ENCODE measurements at regions not wholly inside any gene's neighbourhood (a gene's known extent, or its start where the extent isn't known, plus 50 kb on each side); places are given as distances from the start of the nearest gene placed in this dataset.

DNA sequence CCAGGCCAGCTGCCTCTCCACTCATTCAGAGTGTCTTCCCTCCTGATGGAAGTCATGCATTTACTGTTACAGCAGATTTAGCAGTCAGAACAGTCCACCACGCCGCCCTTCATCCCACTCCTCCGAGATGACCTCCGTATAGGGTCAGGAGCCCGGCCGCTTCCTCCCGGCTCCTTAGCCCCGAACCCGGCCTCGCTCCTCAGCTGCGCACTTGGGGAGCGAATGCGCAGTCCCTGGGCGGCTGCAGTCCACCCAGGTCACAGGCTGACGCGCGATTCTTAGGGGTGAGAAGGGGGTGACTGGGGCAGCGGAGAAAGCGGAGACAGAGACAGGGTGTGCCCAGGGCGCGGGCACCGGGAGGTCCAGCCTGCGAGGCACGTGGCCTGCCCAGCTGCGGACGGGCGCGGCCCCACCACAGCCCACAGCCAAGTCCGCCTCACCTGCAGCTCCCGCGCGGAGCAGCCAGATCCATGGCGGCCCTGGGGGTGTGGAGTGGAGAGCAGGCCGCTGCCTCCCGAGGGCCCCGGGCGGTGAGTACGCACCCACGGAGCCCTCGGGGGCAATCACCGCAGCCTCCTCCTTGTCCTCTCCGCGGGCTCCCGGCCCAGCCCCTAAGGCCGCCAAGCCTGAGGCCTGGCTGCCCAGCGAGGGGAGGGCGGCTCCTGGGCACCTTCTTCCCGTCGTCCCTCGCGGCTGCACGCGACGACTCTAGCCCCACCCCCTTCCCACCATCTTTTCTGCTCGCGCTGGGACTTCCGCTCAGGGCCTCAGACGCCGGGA lies 286.6 kb downstream of the BRD1 start:
- DNase-seq: no peak

GRCh38 chr22:49540084-49540912 lies 287.4 kb downstream of the BRD1 start:
- no peak for DNase-seq

GRCh38 chr22:49538006-49538405 lies 289.7 kb downstream of the BRD1 start:
- no peak for DNase-seq

- DNase-seq: no peak
Measured at GRCh38 chr22:49536571-49537131, 291.0 kb downstream of the BRD1 start.

- DNase-seq: no peak
Measured at GRCh38 chr22:49535527-49536125, 292.0 kb downstream of the BRD1 start.

GRCh38 chr22:49535126-49535525 lies 292.5 kb downstream of the BRD1 start:
- no peak for DNase-seq

DNA sequence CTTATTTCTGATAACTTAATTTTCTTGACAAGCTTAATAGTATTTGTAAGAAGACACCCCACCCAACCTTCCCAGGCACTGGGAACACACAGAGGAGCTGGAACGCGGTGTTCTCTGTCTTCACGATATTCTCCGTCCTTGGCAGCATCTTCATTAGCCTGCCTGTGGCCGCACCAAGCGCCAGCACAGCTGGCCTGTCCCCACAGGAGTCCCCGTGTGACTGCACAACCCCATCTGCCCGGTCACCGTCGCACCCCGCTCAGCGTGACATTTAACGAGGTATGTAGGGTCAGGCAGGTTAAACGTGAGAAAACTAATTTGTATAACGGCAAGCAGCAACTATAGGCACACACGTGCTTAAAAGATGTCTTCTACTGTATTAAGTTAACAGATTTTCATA lies 293.3 kb downstream of the BRD1 start:
- no peak for DNase-seq

GRCh38 chr22:49533886-49534285 lies 293.8 kb downstream of the BRD1 start:
- DNase-seq: no peak

DNA sequence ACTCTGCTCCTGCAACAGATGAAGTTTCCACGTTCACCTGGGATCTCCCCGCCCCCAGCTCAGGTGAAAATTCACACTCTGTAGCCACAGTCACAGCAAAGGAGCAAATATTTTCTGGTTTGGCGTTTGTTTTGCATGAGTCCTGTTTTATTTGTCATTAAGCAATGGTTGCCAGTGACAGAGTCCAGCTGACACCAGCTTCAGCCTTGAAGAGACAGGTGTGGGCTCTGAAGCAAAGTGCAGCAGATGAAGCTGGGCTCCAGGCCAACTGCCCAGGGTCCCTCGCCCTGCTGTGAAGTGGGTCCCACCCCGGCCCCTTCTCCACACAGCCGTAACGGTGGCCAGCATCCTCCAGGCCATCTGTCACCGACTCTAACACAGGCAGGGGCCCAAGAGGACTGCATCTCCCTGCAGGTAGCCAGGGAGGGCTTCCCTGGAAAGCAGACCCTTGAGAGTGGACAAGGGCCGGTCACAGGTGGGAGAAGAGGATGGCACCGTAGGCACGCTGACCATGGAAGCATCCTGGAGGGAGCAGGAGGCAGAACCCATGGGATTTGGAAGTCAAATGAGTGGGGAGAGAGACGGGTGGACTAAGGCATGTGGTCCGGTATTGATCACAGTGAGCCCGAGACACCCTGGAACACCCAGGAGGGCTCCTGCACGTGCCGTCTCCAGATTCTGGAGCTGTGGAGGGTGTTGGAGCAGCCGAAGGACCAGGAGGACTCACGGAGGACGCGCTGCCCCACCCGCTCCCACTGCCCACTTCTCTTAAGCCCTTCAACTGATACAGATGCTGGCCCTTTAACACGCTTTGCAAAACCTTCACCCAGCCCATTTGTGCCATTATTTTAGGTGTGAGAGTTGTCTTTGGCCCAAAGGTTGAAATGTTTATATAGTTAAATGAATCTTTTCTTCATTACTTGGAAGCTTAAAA lies 294.5 kb downstream of the BRD1 start:
- DNase-seq: no peak

GRCh38 chr22:49531368-49531791 lies 296.3 kb downstream of the BRD1 start:
- DNase-seq: no peak

- no peak for DNase-seq
Measured at GRCh38 chr22:49530671-49531367, 296.9 kb downstream of the BRD1 start.

- DNase-seq: no peak
Measured at GRCh38 chr22:49528420-49528720, 299.3 kb downstream of the BRD1 start.

- DNase-seq: no peak
Measured at GRCh38 chr22:49527611-49528419, 299.9 kb downstream of the BRD1 start.

GRCh38 chr22:49525801-49526535 lies 301.7 kb downstream of the BRD1 start:
- DNase-seq: no peak

DNA sequence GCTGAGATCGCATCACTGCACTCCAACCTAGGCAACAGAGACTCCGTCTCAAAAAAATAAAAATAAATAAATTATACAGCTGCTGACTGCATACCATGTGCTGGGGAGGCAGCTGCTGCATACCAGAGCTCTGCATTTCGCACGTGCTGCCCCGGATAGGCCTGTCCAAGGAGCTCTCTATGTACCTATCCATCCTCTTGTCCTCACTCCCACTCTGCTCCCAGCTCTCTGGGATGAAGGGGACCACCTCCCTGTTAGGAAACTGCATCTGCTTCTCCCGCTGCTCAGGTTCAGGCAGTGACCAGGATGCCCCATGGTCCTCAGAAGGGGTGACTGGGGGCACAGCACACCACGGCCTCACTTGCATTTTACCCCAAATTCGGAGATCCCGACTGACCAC lies 302.3 kb downstream of the BRD1 start:
- no peak for DNase-seq

DNA sequence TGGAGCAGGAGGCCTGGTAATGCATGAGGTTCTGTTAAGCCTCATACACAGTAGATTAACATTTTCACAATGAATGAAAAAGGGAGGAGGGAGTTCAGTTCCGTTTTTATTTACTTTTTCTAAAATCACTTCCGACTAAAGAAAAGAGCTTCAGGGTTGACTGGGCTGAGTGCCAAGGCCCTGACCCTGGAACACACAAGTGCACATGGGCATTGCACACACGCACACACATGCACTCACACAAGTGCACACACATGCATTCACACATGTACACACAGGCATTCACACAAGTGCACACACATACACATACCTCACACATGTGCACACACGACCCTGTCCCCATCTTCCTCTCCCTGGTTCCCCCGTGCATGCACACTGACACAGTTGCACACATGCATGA lies 303.3 kb downstream of the BRD1 start:
- DNase-seq: no peak

DNA sequence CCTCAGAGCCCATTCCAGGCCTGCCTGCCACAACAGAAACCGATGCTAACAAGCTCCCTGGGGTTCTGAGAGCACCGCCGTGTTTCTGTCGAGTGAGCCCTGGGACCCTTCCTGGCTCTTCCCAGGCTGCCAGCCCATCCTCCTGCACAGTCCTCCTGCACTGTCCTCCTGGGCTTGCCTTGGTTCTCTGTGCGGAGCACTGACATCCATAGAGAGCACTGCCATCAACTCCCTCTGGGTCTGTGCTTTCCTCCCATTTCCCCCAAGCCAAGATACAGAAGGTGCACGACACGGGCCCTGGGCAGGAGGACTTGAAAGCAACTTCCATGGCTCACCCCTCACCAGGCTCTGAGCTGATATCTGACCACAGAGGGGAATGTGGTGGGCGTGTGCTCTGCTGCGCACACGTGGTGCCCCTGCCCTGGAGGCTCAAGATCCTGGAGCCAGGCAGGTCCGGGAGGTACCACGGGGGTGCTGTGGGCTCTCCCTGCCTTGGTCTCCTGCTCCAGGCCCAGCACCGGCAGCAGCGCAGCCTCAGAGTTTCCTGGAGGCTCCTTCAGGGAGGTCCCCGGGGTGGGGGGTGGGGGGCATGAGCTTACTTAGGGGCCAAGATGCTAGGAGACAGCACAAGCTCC lies 304.2 kb downstream of the BRD1 start:
- DNase-seq: no peak

DNA sequence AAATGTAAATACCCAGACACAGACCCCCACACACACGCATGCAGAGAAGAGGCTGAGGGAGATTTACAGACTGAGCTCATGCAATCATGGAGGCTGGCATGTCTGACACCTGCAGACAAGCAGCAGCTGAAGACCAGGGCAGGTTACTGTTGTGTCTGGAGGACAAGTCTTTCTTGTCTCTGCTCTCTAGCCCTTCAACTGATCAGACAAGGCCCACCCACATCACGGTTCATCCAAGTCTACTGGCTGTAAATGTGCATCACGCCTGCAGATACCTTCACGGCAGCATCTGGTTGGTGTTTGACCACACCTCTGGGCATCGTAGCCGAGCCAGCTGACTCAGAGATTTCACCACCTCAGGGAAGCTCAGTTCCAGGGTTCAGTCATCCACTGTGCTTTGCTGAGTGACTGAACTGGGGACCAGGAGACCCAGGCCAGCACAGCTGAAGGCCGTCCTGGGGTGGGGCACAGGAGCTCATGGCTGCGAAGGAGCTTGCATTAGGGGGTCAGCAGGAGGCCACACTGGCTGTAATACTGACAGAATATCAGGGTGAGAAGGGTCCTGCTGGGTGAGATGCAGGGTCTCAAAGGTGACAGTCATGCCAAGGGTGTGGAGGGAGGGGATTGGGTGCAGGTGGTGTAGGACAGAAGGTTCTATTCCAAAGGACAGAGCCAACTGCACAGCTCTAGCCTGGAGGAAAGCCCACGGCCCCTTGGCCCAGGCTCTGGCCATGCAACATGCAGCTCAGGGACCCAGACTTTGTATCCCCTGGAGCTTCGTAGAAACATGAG lies 304.9 kb downstream of the BRD1 start:
- no peak for DNase-seq

DNA sequence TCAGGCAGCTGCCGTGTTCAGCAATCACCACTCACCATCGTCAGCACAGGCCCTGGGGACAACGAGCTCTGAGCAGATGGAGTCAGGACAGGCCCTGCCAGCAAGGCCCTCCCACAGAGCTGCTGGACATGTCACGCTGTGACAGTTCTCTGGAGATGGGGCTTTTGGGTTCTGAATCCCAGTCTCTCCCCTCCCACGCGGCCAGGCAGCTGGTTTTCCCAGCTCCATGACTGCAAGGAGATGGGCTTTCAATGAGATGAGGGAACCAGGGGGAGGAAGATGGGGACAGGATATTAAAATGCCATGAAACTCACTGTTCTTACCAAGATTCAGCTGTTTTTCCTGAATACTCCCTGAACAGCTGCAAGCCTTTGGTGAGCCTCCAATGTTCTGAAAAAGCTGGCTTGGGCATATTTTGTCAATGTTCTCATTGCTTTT lies 305.9 kb downstream of the BRD1 start:
- no peak for DNase-seq

Measured in NCI-H2107 (cell line).